Transverse colon (tissue), 4 donors: ENCODE measurements at regions not wholly inside any gene's neighbourhood (a gene's known extent, or its start where the extent isn't known, plus 50 kb on each side); places are given as distances from the start of the nearest gene placed in this dataset.
A peak's percentile ranks its signal among the peaks of the same experiment; 100 is the strongest.

Source experiments
- DNase-seq: peaks from one replicate; pipeline ENCODE4 v3.0.0-alpha.2; 2019
- H3K27ac ChIP-seq, 4 donors: fragments of 200-600 bp; sonication (generic); 2 replicates each; pipeline ENCODE4 v1.5.1; 2016 to 2018; ENCODE audit warnings: inconsistent platforms in 4 of 4
- H3K27me3 ChIP-seq: fragments of 200-600 bp; sonication (generic); 2 replicates; pipeline ENCODE4 v1.5.1; 2017; ENCODE audit warnings: inconsistent platforms
- H3K36me3 ChIP-seq, 4 donors: fragments of 200-600 bp; sonication (generic); 2 replicates each; pipeline ENCODE4 v1.5.1; 2017 to 2019; ENCODE audit warnings: inconsistent platforms in 4 of 4
- H3K4me1 ChIP-seq, 4 donors: fragments of 200-600 bp; sonication (generic); 2 replicates each; pipeline ENCODE4 v1.5.1; 2017 to 2020; ENCODE audit warnings: inconsistent platforms in 4 of 4
- H3K4me3 ChIP-seq, 4 donors: fragments of 200-600 bp; sonication (generic); 1 replicate in 1 of 4; 2 replicates in 3 of 4; pipeline versions ENCODE4 v1.5.1 to v1.6.1; 2017 to 2019; ENCODE audit warnings: inconsistent platforms in 4 of 4
- H3K9me3 ChIP-seq, 2 donors: fragments of 200-600 bp; sonication (generic); 2 replicates each; pipeline ENCODE4 v1.5.1; 2017 to 2019; ENCODE audit warnings: inconsistent platforms in 2 of 2
- CTCF ChIP-seq, 5 experiments: fragments of 200-600 bp in 3 of 5; fragments of 450-650 bp in 2 of 5; sonication (generic) in 3 of 5; IDR thresholded peaks; 1 replicate in 2 of 5; 2 replicates in 3 of 5; pipeline ENCODE4 v1.5.1; 2016 to 2017; ENCODE audit warnings: antibody characterized with exemption in 5 of 5, inconsistent platforms in 3 of 5, mild to moderate bottlenecking in 2 of 5, moderate library complexity in 1 of 5
- EP300 ChIP-seq: sonication (generic); formaldehyde crosslinking; IDR thresholded peaks from one replicate; pipeline ENCODE4 v1.6.1; 2017; ENCODE audit warnings: antibody characterized with exemption, low read depth
- POLR2A ChIP-seq: fragments of 450-650 bp; IDR thresholded peaks from one replicate; pipeline ENCODE4 v1.6.1; 2016; ENCODE audit warnings: antibody characterized with exemption, mild to moderate bottlenecking, moderate library complexity
- POLR2AphosphoS5 ChIP-seq, 3 donors: sonication (generic); formaldehyde crosslinking; IDR thresholded peaks; one replicate each; pipeline ENCODE4 v1.6.1; 2016; ENCODE audit warnings: antibody characterized with exemption in 3 of 3
- WGBS, 2 donors: methylation state at CpG; one replicate each; pipeline ENCODE4 v1.1.5; 2018; ENCODE audit warnings: low coverage in 1 of 2; 5-methylcytosine and 5-hydroxymethylcytosine counted together
- in situ Hi-C, 4 donors: fragments of 200-750 bp; cut with MboI; loops; one replicate each; pipeline versions ENCODE4 v1.15.0 to v1.15.1; 2017; ENCODE audit warnings: low sequenced_read_pairs in 3 of 4, low pct_ligation_motif_present in 1 of 4, low pct_unique_long_range_greater_than_20kb in 1 of 4
- intact Hi-C: fragments of 100-400 bp; cut with DNase I; formaldehyde crosslinking; loops from one replicate; pipeline ENCODE4 v1.15.1; 2023; ENCODE audit warnings: low total_unique reads

- Histone ChIP-seq H3K27ac (no peak overlapping the region), H3K27me3 (no peaks in the 10 kb centered on the region), H3K4me3 (no peak overlapping the region), H3K36me3 (no peaks in the 10 kb centered on the region), H3K9me3 (no peaks in the 10 kb centered on the region), H3K4me1 (no peaks in the 10 kb centered on the region)
- in situ Hi-C loops (no loop called here), intact Hi-C loops (no loop called here)
- DNase-seq = peak; percentile 10
- 64% methylated on average over 1 of the region's 1 CpG; no CpG with 5 or more reads in 1 of the 2 donors for WGBS, 2 donors
- TF ChIP-seq POLR2A (no peak), CTCF (IDR thresholded peaks at IDR 0.05) (peak in 3 of 5 experiments; percentile 19 to 42 (median 37))
These were observed 94.3 kb upstream of the PDE1C start for GRCh38 chr7:32164341-32164996.

- Histone ChIP-seq H3K4me3 (no peak overlapping the region), H3K36me3 (no peaks in the 10 kb centered on the region), H3K4me1 (no peaks in the 10 kb centered on the region), H3K27ac (peak overlapping the region in 2 of 4 donors; percentile 14 to 19), H3K9me3 (no peaks in the 10 kb centered on the region), H3K27me3 (no peaks in the 10 kb centered on the region)
- DNase-seq = no peak
- intact Hi-C loops = no loop called here
- no peak for TF ChIP-seq EP300
- no peak for TF ChIP-seq CTCF (IDR thresholded peaks at IDR 0.05)
- TF ChIP-seq POLR2A = no peak
- TF ChIP-seq POLR2AphosphoS5 (IDR thresholded peaks at IDR 0.05) = no peak
- in situ Hi-C loops = no loop called here
These were observed 93.7 kb upstream of the PDE1C start for GRCh38 chr7:32163896-32164295.

GRCh38 chr7:32163141-32163806 lies 93.1 kb upstream of the PDE1C start:
- intact Hi-C loops = no loop called here
- 54% methylated on average over 7 of the region's 7 CpGs; no CpG with 5 or more reads in 1 of the 2 donors for WGBS, 2 donors
- Histone ChIP-seq H3K27me3 (no peaks in the 10 kb centered on the region), H3K4me1 (no peaks in the 10 kb centered on the region), H3K9me3 (no peaks in the 10 kb centered on the region), H3K4me3 (no peak overlapping the region), H3K27ac (peak overlapping the region in 3 of 4 donors; percentile 1 to 19 (median 14)), H3K36me3 (no peaks in the 10 kb centered on the region)
- in situ Hi-C loops = no loop called here
- peak; percentile 26 for DNase-seq
- no peak for TF ChIP-seq EP300
- TF ChIP-seq POLR2AphosphoS5 (IDR thresholded peaks at IDR 0.05) = peak in 1 of 3 donors; percentile 19

- no peaks in the 10 kb centered on the region for H3K9me3 ChIP-seq
- in situ Hi-C loops = no loop called here
These were observed 91.5 kb upstream of the PDE1C start for GRCh38 chr7:32161708-32162107.

More at GRCh38 chr7:32161708-32162107, 91.5 kb upstream of the PDE1C start:
- TF ChIP-seq POLR2A = no peak
- TF ChIP-seq EP300 = no peak
- TF ChIP-seq POLR2AphosphoS5 (IDR thresholded peaks at IDR 0.05) = no peak
- TF ChIP-seq CTCF (IDR thresholded peaks at IDR 0.05) = no peak
- Histone ChIP-seq H3K27ac (no peak overlapping the region), H3K4me3 (no peak overlapping the region), H3K4me1 (peaks cover 0 to 3% (median 0%) of the 10 kb centered on the region in 4 donors), H3K36me3 (no peaks in the 10 kb centered on the region), H3K27me3 (no peaks in the 10 kb centered on the region)
- 71% methylated on average over 2 of the region's 2 CpGs; no CpG with 5 or more reads in 1 of the 2 donors for WGBS, 2 donors
- intact Hi-C loops = no loop called here
- DNase-seq = no peak
